LNCAP (cell line): ENCODE measurements at regions not wholly inside any gene's neighbourhood (a gene's known extent, or its start where the extent isn't known, plus 50 kb on each side); places are given as distances from the start of the nearest gene placed in this dataset.

ENCODE experiments used
- CTCF ChIP-seq: fragments of 450-650 bp; IDR thresholded peaks from 2 replicates; pipeline ENCODE4 v1.5.1; 2017; ENCODE audit warnings: mild to moderate bottlenecking

GRCh38 chr17:12505866-12506265 lies 159.8 kb upstream of the MYOCD start:
- no peak for TF ChIP-seq CTCF

- no peak for TF ChIP-seq CTCF
These were observed 158.6 kb upstream of the MYOCD start for GRCh38 chr17:12507026-12507595.

- no peak for TF ChIP-seq CTCF
These were observed 155.9 kb upstream of the MYOCD start for GRCh38 chr17:12509801-12510200.

GRCh38 chr17:12510535-12510934 lies 155.2 kb upstream of the MYOCD start:
- no peak for TF ChIP-seq CTCF

GRCh38 chr17:12512694-12513355 lies 152.9 kb upstream of the MYOCD start:
- TF ChIP-seq CTCF = no peak

GRCh38 chr17:12514596-12514995 lies 151.1 kb upstream of the MYOCD start:
- TF ChIP-seq CTCF = no peak

GRCh38 chr17:12519956-12520594 lies 145.6 kb upstream of the MYOCD start:
- no peak for TF ChIP-seq CTCF
